Smooth muscle cell (in vitro differentiated cells): ENCODE measurements at regions not wholly inside any gene's neighbourhood (a gene's known extent, or its start where the extent isn't known, plus 50 kb on each side); places are given as distances from the start of the nearest gene placed in this dataset.
"Not testable (repeated sequence)": the region's sequence is repeated elsewhere in the genome, so short reads cannot be mapped to it uniquely, and the experiment has no call there.

Experiments used
- DNase-seq: peaks from one replicate; lab custom pipeline; 2025; ENCODE audit not compliant: unreplicated experiment; lab: John Stamatoyannopoulos, UW
- H2AFZ ChIP-seq: fragments of 200-600 bp; sonication (generic); 2 replicates; pipeline ENCODE4 v1.6.0; 2016; ENCODE audit warnings: antibody characterized with exemption, low read depth, mild to moderate bottlenecking
- H3F3A ChIP-seq: fragments of 200-600 bp; sonication (generic); 2 replicates; pipeline ENCODE4 v1.6.0; 2017; ENCODE audit warnings: antibody characterized with exemption, low read depth
- H3K27ac ChIP-seq: fragments of 200-600 bp; sonication (generic); 2 replicates; pipeline ENCODE4 v1.5.1; 2016; ENCODE audit warnings: low read depth, mild to moderate bottlenecking
- H3K27me3 ChIP-seq: fragments of 200-600 bp; sonication (generic); 2 replicates; pipeline ENCODE4 v1.6.1; 2016; ENCODE audit warnings: low read depth, mild to moderate bottlenecking
- H3K36me3 ChIP-seq: fragments of 200-600 bp; sonication (generic); 2 replicates; pipeline ENCODE4 v1.5.1; 2016; ENCODE audit warnings: low read depth
- H3K4me1 ChIP-seq: fragments of 200-600 bp; sonication (generic); 2 replicates; pipeline ENCODE4 v1.5.1; 2016; ENCODE audit warnings: low read depth
- H3K4me2 ChIP-seq: fragments of 200-600 bp; sonication (generic); 2 replicates; pipeline ENCODE4 v1.6.0; 2016; ENCODE audit warnings: mild to moderate bottlenecking
- H3K4me3 ChIP-seq: fragments of 200-600 bp; sonication (generic); 2 replicates; pipeline ENCODE4 v1.5.1; 2016; ENCODE audit warnings: mild to moderate bottlenecking
- H3K79me2 ChIP-seq: fragments of 200-600 bp; sonication (generic); 2 replicates; pipeline ENCODE4 v1.6.0; 2016; ENCODE audit warnings: low read depth, mild to moderate bottlenecking
- H3K9ac ChIP-seq: fragments of 200-600 bp; sonication (generic); 2 replicates; pipeline ENCODE4 v1.6.0; 2016; ENCODE audit warnings: low read depth
- H3K9me3 ChIP-seq: fragments of 200-600 bp; sonication (generic); replicated peaks from 2 replicates; pipeline ENCODE4 v1.5.1; 2016; ENCODE audit warnings: low read depth
- H4K20me1 ChIP-seq: fragments of 200-600 bp; sonication (generic); 2 replicates; pipeline ENCODE4 v1.6.0; 2016; ENCODE audit warnings: low read depth
- CTCF ChIP-seq: fragments of 200-600 bp; sonication (generic); IDR thresholded peaks from 2 replicates; pipeline ENCODE4 v1.5.1; 2017; ENCODE audit warnings: borderline replicate concordance, mild to moderate bottlenecking, antibody characterized with exemption; ENCODE audit not compliant: insufficient read depth, poor library complexity, severe bottlenecking
- WGBS: methylation state at CpG from one replicate; pipeline ENCODE4 v1.1.7; 2016; ENCODE audit warnings: low lambda C conversion rate; 5-methylcytosine and 5-hydroxymethylcytosine counted together

GRCh38 chr7:138396251-138397070, 63.6 kb upstream of the TRIM24 start:
- TF ChIP-seq CTCF = no peak
- 82% methylated on average over 3 of the region's 3 CpGs for WGBS
- no peak overlapping the region for H3K27ac ChIP-seq

GRCh38 chr7:138397071-138397433, 63.0 kb upstream of the TRIM24 start:
- H3K4me1 ChIP-seq, H4K20me1 ChIP-seq, H3K4me2 ChIP-seq, H3K4me3 ChIP-seq, H3K79me2 ChIP-seq, H3K27me3 ChIP-seq, H3K36me3 ChIP-seq, H2AFZ ChIP-seq, H3K9me3 ChIP-seq, H3K27ac ChIP-seq, H3F3A ChIP-seq, DNase-seq, H3K9ac ChIP-seq: not testable (repeated sequence)
- WGBS = 91% methylated on average over 3 of the region's 3 CpGs

More at GRCh38 chr7:138396251-138397070, 63.6 kb upstream of the TRIM24 start:
- no peak overlapping the region for H3K4me2 ChIP-seq
- no peaks in the 10 kb centered on the region for H3K36me3 ChIP-seq
- H3K9me3 ChIP-seq = no peaks in the 10 kb centered on the region
- H3K79me2 ChIP-seq = no peaks in the 10 kb centered on the region
- no peak overlapping the region for H3K4me3 ChIP-seq
- no peak overlapping the region for H3K9ac ChIP-seq
- H3K4me1 ChIP-seq = peaks cover 6% of the 10 kb centered on the region
- no peaks in the 10 kb centered on the region for H4K20me1 ChIP-seq
- DNase-seq = no peak
- H3F3A ChIP-seq = no peaks in the 10 kb centered on the region
- no peak overlapping the region for H2AFZ ChIP-seq
- H3K27me3 ChIP-seq = no peaks in the 10 kb centered on the region

GRCh38 chr7:138398857-138399256, 61.2 kb upstream of the TRIM24 start:
- Histone ChIP-seq H3K9me3 (no peaks in the 10 kb centered on the region), H3K4me3 (no peak overlapping the region)

GRCh38 chr7:138400400-138400886, 59.6 kb upstream of the TRIM24 start:
- H3K9ac ChIP-seq = no peak overlapping the region
- H3K4me1 ChIP-seq = peaks cover 6% of the 10 kb centered on the region
- DNase-seq = no peak
- H3K4me3 ChIP-seq = no peak overlapping the region
- TF ChIP-seq CTCF = no peak
- H3K79me2 ChIP-seq = no peaks in the 10 kb centered on the region
- H2AFZ ChIP-seq = no peak overlapping the region
- no peaks in the 10 kb centered on the region for H4K20me1 ChIP-seq
- H3K4me2 ChIP-seq = no peak overlapping the region
- H3K9me3 ChIP-seq = no peaks in the 10 kb centered on the region
- H3K27ac ChIP-seq = no peak overlapping the region
- H3K27me3 ChIP-seq = no peaks in the 10 kb centered on the region
- no peaks in the 10 kb centered on the region for H3K36me3 ChIP-seq
- 74% methylated on average over 6 of the region's 6 CpGs for WGBS
- no peaks in the 10 kb centered on the region for H3F3A ChIP-seq

More at GRCh38 chr7:138398857-138399256, 61.2 kb upstream of the TRIM24 start:
- DNase-seq = no peak
- WGBS = 100% methylated on average over 1 of the region's 1 CpG
- no peak overlapping the region for H3K4me2 ChIP-seq
- H3K36me3 ChIP-seq = no peaks in the 10 kb centered on the region
- no peaks in the 10 kb centered on the region for H3K27me3 ChIP-seq
- H3K9ac ChIP-seq = no peak overlapping the region
- no peaks in the 10 kb centered on the region for H4K20me1 ChIP-seq
- no peaks in the 10 kb centered on the region for H3F3A ChIP-seq
- H3K27ac ChIP-seq = no peak overlapping the region
- H2AFZ ChIP-seq = no peak overlapping the region
- H3K4me1 ChIP-seq = peaks cover 6% of the 10 kb centered on the region
- H3K79me2 ChIP-seq = no peaks in the 10 kb centered on the region
- TF ChIP-seq CTCF = no peak
